MM.1S (cell line): ENCODE measurements at regions not wholly inside any gene's neighbourhood (a gene's known extent, or its start where the extent isn't known, plus 50 kb on each side); places are given as distances from the start of the nearest gene placed in this dataset.

Source experiments
- EZH2 ChIP-seq: fragments of 300-600 bp; sonication (generic); optimal IDR thresholded peaks from 2 replicates; pipeline ENCODE3; 2017; ENCODE audit warnings: low read depth, mild to moderate bottlenecking, antibody characterized with exemption, low read length, mixed read lengths
- EZH2phosphoT487 ChIP-seq: fragments of 300-600 bp; sonication (generic); IDR thresholded peaks from 2 replicates; pipeline ENCODE4 v1.6.1; 2018; ENCODE audit warnings: antibody characterized with exemption, low read length
- TF ChIP-seq, protein P1 (sequence below): fragments of 300-600 bp; sonication (generic); IDR thresholded peaks from 2 replicates; pipeline ENCODE4 v1.5.1; 2016; ENCODE audit warnings: antibody characterized with exemption, low read length, mixed read lengths

DNA sequence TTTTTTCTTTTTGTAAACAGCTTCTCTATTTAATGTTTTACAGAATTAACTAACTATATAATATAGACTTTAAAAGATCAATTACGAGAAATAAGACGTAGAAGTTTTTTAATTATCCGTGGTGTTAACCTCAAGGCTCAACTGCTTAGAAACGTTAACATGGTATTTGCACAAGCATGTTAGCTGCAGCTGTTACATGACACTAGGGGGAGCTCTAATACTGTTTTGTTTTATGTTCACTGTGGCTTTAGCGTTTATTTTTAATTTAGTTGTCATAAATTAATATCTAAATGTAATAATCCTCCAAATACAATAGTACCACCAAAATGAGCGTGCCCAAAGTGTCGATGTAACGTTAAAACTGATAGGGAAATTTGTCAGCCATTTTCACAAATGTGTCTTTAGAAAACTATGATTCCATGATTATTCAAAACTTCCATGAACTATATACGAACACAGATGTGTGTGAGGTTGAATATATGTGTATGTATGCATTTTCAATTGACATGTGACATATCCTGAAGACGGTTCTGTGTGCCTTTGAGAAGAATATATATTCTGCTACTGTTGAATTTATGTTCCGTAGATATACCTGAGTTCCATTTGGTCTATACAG is 828.8 kb upstream of the MBL2 start:
- TF ChIP-seq, protein P1, sequence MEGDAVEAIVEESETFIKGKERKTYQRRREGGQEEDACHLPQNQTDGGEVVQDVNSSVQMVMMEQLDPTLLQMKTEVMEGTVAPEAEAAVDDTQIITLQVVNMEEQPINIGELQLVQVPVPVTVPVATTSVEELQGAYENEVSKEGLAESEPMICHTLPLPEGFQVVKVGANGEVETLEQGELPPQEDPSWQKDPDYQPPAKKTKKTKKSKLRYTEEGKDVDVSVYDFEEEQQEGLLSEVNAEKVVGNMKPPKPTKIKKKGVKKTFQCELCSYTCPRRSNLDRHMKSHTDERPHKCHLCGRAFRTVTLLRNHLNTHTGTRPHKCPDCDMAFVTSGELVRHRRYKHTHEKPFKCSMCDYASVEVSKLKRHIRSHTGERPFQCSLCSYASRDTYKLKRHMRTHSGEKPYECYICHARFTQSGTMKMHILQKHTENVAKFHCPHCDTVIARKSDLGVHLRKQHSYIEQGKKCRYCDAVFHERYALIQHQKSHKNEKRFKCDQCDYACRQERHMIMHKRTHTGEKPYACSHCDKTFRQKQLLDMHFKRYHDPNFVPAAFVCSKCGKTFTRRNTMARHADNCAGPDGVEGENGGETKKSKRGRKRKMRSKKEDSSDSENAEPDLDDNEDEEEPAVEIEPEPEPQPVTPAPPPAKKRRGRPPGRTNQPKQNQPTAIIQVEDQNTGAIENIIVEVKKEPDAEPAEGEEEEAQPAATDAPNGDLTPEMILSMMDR = peak; percentile 78
- TF ChIP-seq EZH2 = no peak
- TF ChIP-seq EZH2phosphoT487 = no peak
